ENCODE measurements at regions not wholly inside any gene's neighbourhood (a gene's known extent, or its start where the extent isn't known, plus 50 kb on each side); places are given as distances from the start of the nearest gene placed in this dataset.

- TF ChIP-seq RAD21 (IDR thresholded peaks at IDR 0.05; ENCODE audit: insufficient read depth, low read depth, low read length): peak; percentile 82
- no peak for TF ChIP-seq FOXK2 (IDR thresholded peaks at IDR 0.05)
- TF ChIP-seq SUZ12 (IDR thresholded peaks at IDR 0.05; ENCODE audit: unreplicated experiment): no peak
- TF ChIP-seq SRF (IDR thresholded peaks at IDR 0.05; ENCODE audit: low read depth in 2 of 2, low read length in 2 of 2): no peak
- TF ChIP-seq CTCF (IDR thresholded peaks at IDR 0.05 in 2 of 3, conservative IDR thresholded peaks at IDR 0.05 in 1 of 3; ENCODE audit: control insufficient read depth in 2 of 3, extremely low read depth in 1 of 3, insufficient read depth in 1 of 3, low read depth in 3 of 3, low read length in 3 of 3): peak; percentile 83 to 93 (median 93)
- TF ChIP-seq BCLAF1 (IDR thresholded peaks at IDR 0.05): no peak
- TF ChIP-seq POLR2AphosphoS2 (IDR thresholded peaks at IDR 0.05; ENCODE audit: low read depth, low read length): no peak
- no peak for TF ChIP-seq ZBTB40 (IDR thresholded peaks at IDR 0.05; ENCODE audit: borderline replicate concordance)
- no peak for TF ChIP-seq ZBTB4 (CRISPR knock-in tag; IDR thresholded peaks at IDR 0.05)
- TF ChIP-seq NR2C1 (IDR thresholded peaks at IDR 0.05): no peak
- peak; percentile 45; the same call in 1 of the 2 replicates for TF ChIP-seq YY1 (IDR thresholded peaks at IDR 0.05; ENCODE audit: low read depth, low read length)
- TF ChIP-seq ESRRA (IDR thresholded peaks at IDR 0.05; ENCODE audit: low read length): no peak
- no peak for TF ChIP-seq FOXM1 (IDR thresholded peaks at IDR 0.05; ENCODE audit: low read depth, low read length)
Observed at GRCh38 chr1:201703621-201704438, 125.1 kb upstream of the IPO9 start (continued).

Data from GM12878 (cell line).